ENCODE measurements at regions not wholly inside any gene's neighbourhood (a gene's known extent, or its start where the extent isn't known, plus 50 kb on each side); places are given as distances from the start of the nearest gene placed in this dataset.

DNA sequence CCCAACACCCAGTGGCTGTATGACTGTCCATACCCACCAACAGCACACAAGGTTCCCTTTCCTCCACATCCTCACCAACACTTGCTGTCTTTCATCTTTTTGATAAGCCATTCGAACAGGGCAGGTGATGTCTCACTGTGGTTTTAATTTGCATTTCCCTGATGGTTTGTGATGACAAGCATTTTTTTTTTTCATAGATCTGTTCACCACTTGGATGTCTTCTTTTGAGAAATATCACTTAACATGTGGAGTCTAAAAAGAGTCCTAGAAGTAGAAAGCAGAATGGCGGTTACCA, 198.1 kb upstream of the DIO3 start:
- TF ChIP-seq, protein P1, sequence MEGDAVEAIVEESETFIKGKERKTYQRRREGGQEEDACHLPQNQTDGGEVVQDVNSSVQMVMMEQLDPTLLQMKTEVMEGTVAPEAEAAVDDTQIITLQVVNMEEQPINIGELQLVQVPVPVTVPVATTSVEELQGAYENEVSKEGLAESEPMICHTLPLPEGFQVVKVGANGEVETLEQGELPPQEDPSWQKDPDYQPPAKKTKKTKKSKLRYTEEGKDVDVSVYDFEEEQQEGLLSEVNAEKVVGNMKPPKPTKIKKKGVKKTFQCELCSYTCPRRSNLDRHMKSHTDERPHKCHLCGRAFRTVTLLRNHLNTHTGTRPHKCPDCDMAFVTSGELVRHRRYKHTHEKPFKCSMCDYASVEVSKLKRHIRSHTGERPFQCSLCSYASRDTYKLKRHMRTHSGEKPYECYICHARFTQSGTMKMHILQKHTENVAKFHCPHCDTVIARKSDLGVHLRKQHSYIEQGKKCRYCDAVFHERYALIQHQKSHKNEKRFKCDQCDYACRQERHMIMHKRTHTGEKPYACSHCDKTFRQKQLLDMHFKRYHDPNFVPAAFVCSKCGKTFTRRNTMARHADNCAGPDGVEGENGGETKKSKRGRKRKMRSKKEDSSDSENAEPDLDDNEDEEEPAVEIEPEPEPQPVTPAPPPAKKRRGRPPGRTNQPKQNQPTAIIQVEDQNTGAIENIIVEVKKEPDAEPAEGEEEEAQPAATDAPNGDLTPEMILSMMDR (IDR thresholded peaks at IDR 0.05; ENCODE audit: low read depth, low read length), result no peak

DNA sequence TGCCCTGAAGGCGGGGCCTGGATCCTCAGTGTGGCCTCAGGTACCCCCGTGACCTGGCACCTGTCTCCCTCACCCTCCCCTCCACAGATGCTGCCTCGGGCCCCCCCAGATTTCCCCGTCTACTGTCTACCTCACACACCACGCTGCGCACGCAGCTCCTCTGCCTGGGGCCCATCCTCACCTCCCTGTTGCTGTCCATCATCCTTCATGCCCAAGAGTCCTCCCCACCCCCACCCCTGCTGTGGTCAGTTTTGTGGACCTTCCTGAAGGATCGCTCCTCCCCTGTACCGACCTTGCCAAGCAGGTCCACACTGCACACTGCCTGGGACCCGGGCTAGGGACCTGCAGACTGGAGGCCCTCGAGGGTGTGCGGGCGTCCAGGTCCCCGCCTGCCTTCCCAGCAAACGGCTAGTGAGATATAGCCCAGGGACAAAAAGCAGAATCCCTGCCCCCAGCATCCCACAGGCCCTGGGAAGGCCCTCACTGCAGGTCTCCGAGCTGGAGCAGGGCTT, 197.4 kb upstream of the DIO3 start:
- TF ChIP-seq, protein P1 (IDR thresholded peaks at IDR 0.05; ENCODE audit: low read depth, low read length), result no peak
- no peak overlapping the region for H3K4me3 ChIP-seq (ENCODE audit: low read depth, low read length)

More for the DNA sequence above, 198.1 kb upstream of the DIO3 start:
- H3K4me3 ChIP-seq (ENCODE audit: low read depth, low read length), result no peak overlapping the region

DNA sequence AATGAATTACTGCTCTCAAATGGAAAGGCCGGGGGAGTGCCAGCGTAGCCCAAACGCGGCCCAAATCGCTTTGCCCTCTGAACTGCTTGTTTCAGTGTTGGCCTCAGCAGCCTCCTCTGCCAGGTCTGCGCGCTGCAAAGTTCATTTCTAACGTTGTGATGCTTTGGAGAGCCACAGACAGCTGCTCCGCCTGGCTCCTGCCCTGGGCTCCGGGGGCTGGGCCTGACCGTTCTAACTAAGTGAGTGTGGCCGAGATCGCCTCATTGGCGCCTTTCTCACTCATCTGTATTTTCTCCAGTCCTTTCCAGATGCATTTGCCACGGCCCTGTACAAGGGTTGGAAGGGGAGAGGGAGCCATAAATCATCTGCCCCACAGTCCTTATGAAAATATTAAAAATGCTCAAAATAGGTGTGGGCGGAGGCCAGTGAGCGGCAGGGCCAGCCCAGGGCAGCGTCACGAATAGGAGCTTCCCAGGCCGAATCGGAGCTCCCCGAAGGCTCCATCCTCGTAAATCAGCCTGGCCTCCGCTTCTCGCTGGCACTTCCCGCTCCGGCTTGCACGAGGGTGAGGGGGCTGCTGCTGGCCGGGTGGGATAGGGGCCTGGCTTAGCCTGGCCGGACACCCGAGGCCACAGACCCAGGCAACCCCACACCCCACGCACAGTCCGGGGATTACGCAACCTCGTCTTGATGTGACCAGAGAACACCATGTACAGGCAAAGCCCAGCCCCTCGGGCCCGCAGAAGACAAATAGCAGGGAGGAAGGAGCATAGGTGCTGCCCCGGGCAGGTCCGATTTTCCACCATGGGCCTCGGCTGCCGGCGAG, 196.6 kb upstream of the DIO3 start:
- TF ChIP-seq, protein P1 (IDR thresholded peaks at IDR 0.05; ENCODE audit: low read depth, low read length), result no peak

DNA sequence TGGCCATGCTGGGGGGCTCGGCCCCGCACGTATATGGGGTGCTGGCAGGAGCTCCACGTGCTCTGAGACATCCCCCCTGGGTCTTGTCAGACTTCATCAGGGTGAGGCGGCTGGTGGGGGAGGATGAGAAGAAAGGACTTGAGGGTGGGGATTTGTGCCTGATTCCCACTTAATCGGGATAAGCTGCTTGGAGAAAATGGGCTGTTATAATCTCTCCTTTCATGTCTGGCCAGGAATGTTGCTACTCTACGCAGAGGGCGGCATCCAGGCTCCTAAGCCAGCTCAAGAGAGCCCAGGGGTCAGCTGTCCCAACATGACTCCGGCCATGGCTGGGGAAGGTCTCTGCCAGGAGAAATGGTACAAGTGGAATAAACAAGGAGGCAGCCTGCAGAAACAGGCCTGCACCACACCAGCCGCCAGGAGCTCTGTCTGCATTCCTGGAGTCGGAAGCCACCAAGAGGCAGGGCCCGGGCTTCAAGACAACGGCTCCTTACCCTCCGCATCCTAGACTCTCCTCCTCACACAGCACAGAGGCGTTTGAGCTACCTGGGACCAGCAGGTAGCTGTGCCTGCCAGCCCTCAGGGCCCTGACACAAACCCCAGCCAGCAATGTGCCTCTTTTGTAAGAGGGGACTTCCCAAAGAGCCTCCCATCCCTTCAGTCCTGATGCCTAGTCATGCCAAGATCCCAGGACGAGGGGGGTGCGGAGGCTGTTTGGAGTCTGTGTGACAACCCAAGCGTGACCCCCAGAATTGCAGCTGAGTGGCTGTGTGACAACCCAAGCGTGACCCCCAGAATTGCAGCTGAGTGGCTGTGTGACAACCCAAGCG, 195.8 kb upstream of the DIO3 start:
- no peak overlapping the region for H3K4me3 ChIP-seq (ENCODE audit: low read depth, low read length)
- TF ChIP-seq, protein P1 (IDR thresholded peaks at IDR 0.05; ENCODE audit: low read depth, low read length), result no peak

More for the DNA sequence above, 196.6 kb upstream of the DIO3 start:
- no peak overlapping the region for H3K4me3 ChIP-seq (ENCODE audit: low read depth, low read length)

DNA sequence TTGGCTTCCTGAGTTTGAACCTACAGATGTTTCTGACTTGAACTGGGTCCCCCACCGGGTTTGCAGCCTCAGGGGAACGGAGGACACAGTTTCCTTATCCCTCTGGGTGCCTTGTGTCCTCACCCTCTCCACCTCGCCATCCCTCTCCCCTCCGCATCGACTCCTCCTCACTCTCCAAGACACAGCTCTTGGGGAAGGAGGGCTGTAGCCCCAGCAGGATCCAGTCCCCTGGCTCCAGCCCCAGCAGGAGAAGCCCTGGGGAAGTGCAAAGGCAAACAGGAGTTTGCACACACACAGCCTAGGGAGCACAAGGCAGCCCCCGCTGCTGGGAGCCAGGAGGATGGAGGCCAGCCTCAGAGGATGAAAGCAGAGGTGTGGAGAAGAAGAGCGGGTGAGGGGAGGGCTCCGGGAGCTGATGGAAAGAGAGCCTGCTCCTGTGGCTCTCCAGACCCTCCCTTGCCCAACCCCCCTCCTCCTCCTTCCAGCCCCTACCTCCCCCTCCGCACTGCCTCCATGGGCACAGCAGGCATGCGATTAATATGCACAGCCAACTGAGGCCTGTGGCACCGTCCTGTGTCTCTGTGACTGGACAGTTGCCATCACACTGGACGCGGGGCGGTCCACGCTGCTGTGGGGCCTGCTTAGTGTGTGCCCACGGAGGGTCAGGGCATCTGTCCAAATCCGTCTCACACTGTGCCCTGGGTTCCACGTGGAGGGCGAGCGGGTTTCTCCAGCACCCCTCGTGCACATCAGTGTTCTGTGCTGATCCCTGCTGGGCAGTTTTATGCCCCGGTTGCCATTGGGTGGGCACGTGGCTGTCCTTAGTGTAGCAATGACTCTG, 193.7 kb upstream of the DIO3 start:
- TF ChIP-seq, protein P1 (IDR thresholded peaks at IDR 0.05; ENCODE audit: low read depth, low read length), result no peak
- H3K4me3 ChIP-seq (ENCODE audit: low read depth, low read length), result no peak overlapping the region

DNA sequence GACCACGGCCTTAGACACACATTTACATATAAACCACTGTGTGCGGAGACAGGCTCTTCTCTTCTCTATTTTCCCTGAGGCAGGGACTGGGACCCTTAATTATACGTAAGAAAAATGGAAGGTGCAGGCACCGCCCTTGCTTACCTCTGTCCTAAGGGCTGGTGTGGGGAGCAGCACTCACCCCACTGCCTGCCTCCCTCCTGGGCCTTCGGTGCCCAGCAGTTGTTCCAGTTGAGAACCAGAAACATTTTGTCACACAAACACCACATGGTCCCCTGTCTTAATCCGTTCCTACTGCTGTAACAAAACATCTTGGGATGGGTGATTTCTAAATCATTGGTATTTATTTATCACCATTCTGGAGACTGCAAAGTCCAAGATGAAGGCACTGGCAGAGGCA, 192.7 kb upstream of the DIO3 start:
- TF ChIP-seq, protein P1 (IDR thresholded peaks at IDR 0.05; ENCODE audit: low read depth, low read length), result no peak

More for the DNA sequence above, 192.7 kb upstream of the DIO3 start:
- H3K4me3 ChIP-seq (ENCODE audit: low read depth, low read length), result no peak overlapping the region
